ENCODE measurements at regions not wholly inside any gene's neighbourhood (a gene's known extent, or its start where the extent isn't known, plus 50 kb on each side); places are given as distances from the start of the nearest gene placed in this dataset.

DNA sequence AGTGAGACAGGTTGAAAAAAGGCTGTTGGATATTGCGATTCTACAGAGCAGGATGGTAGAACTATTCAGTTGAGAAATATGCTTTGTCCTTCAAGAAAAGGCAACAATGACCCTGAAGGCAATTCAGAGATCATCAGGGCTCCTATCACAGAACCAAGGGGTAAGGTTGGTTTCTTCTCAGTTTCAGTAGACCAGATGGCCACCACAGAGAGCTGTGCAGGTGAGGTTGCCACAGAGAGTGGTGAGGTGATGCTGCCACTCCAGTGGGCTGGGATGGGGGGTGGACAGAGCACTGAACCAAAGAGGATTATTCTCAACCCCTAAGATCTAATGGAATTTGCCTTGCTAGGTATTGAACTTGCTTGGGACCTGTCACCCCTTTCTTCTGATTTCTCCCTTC, 64.6 kb upstream of the ZBTB7C start:
- Histone ChIP-seq H3K27ac (no peak overlapping the region), H3K4me3 (no peak overlapping the region), H3K27me3 (no peaks in the 10 kb centered on the region), H3K4me1 (peaks cover 0 to 6% (median 2%) of the 10 kb centered on the region in 4 donors), H3K9me3 (no peaks in the 10 kb centered on the region), H3K36me3 (no peaks in the 10 kb centered on the region)
- intact Hi-C loops (cut with DNase I), result loop anchor here in 1 of 2 donors (5.0 to 10.0 kb wide), 2 partner anchors 61 to 193 kb away; partner anchors contain the start of gene CTIF
- DNase-seq (no peak), ATAC-seq (no peak)
- no peak for TF ChIP-seq POLR2A (IDR thresholded peaks at IDR 0.05)
- TF ChIP-seq, protein P1, sequence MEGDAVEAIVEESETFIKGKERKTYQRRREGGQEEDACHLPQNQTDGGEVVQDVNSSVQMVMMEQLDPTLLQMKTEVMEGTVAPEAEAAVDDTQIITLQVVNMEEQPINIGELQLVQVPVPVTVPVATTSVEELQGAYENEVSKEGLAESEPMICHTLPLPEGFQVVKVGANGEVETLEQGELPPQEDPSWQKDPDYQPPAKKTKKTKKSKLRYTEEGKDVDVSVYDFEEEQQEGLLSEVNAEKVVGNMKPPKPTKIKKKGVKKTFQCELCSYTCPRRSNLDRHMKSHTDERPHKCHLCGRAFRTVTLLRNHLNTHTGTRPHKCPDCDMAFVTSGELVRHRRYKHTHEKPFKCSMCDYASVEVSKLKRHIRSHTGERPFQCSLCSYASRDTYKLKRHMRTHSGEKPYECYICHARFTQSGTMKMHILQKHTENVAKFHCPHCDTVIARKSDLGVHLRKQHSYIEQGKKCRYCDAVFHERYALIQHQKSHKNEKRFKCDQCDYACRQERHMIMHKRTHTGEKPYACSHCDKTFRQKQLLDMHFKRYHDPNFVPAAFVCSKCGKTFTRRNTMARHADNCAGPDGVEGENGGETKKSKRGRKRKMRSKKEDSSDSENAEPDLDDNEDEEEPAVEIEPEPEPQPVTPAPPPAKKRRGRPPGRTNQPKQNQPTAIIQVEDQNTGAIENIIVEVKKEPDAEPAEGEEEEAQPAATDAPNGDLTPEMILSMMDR (IDR thresholded peaks at IDR 0.05), result no peak
- WGBS (ENCODE audit: insufficient coverage, low coverage, low lambda C conversion rate, missing lambda C conversion rate), result 100% methylated on average over 1 of the region's 1 CpG

DNA sequence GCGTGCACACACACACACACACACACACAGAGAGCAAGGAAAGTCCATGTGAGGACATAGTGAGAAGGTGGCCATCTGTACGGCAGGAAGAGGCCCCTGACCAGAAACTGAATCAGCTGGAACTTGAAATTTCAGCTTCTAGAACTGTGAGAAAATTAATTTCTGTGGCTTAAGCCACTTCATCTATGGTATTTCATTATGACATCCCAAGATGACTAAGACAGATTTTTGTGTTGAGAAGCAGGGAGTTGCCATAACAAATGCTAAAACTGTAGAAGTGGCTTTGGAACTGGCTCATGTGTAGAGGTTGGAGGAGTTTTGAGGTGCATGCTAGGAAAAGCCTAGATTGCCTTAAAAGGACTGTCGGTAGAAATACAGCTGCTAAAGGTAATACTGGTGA, 63.4 kb upstream of the ZBTB7C start:
- WGBS (ENCODE audit: insufficient coverage, low coverage, low lambda C conversion rate, missing lambda C conversion rate), result 100% methylated on average over 2 of the region's 3 CpGs
- H3K27me3 ChIP-seq, result no peaks in the 10 kb centered on the region
- intact Hi-C loops (cut with DNase I), result loop anchor here in 1 of 2 donors (5.0 to 10.0 kb wide), 2 partner anchors 62 to 195 kb away; partner anchors contain the start of gene CTIF
- DNase-seq (no peak), ATAC-seq (no peak)
- no peak overlapping the region for H3K27ac ChIP-seq
- H3K4me3 ChIP-seq, result no peak overlapping the region
- H3K9me3 ChIP-seq, result no peaks in the 10 kb centered on the region
- H3K4me1 ChIP-seq, result peaks cover 0 to 6% (median 2%) of the 10 kb centered on the region in 4 donors
- TF ChIP-seq, protein P1 (IDR thresholded peaks at IDR 0.05), result no peak
- no peaks in the 10 kb centered on the region for H3K36me3 ChIP-seq

DNA sequence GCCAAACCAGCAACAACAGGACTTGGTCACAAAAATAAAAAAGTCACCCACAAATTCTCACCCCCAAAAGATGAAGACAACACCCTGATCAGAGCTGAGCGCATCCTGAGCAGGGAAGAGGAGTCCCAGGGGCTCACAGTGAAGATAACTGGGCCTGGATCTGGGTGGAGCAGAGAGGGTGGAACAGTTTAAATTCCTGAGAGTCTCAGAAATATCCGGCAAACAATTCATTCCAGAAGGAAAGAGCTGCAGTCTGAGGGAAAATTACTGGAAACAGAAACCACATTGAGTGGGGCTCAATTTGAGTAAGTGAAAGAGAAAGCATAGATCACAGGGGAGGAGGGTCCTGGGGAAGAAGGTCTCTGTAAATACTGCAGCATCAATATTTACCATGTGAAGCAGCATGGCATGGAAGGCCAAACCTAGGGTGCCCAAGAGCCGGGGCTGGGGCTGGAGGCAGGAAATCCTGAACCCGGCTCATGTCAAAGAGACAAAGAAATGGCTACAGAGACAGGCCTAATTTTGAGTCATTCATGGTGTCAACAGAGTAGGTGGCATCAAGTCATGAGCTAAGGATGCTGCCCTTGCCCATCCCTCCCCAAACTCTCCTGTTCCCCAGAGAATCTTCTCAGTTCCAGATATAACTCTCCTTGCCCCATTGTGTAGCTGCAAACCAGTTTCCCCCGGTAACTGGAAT, 61.4 kb upstream of the ZBTB7C start:
- Histone ChIP-seq H3K36me3 (no peaks in the 10 kb centered on the region), H3K27ac (no peak overlapping the region), H3K9me3 (no peaks in the 10 kb centered on the region), H3K4me3 (no peak overlapping the region), H3K4me1 (no peaks in the 10 kb centered on the region), H3K27me3 (no peaks in the 10 kb centered on the region)
- DNase-seq (no peak), ATAC-seq (no peak)
- 60% methylated on average over 5 of the region's 5 CpGs for WGBS (ENCODE audit: insufficient coverage, low coverage, low lambda C conversion rate, missing lambda C conversion rate)
- intact Hi-C loops (cut with DNase I), result loop anchor here in 1 of 2 donors (5.0 to 10.0 kb wide), 2 partner anchors 64 to 197 kb away; partner anchors contain the start of gene CTIF
- TF ChIP-seq, protein P1 (IDR thresholded peaks at IDR 0.05), result no peak

DNA sequence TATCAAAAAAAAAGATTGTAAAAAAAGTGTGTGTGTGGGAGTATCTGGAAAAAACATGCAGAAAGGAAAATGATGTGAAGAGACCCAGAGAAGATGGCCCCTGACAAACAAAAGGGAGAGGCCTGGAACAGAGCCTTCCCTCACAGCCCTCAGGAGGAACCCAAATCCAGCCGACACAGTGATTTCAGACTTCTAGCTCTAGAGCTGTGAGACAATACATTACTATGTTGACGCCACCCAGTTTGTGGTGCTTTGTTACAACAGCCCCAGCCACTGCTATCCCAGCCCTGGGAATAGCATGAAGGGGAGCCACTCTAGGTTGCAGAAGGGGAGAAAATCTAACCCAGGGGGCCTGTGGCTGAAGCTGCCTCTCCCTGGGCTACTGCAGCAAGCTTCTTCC, 59.0 kb upstream of the ZBTB7C start:
- intact Hi-C loops (cut with DNase I), result no loop called here
- DNase-seq (no peak), ATAC-seq (no peak)
- TF ChIP-seq, protein P1 (IDR thresholded peaks at IDR 0.05), result no peak
- TF ChIP-seq POLR2A (IDR thresholded peaks at IDR 0.05), result no peak
- Histone ChIP-seq H3K9me3 (no peaks in the 10 kb centered on the region), H3K36me3 (no peaks in the 10 kb centered on the region), H3K4me1 (no peaks in the 10 kb centered on the region), H3K4me3 (no peak overlapping the region), H3K27ac (no peak overlapping the region), H3K27me3 (no peaks in the 10 kb centered on the region)
- WGBS (ENCODE audit: insufficient coverage, low coverage, low lambda C conversion rate, missing lambda C conversion rate), result no CpG with 5 or more reads among the region's 2 CpGs

Data from right lobe of liver (tissue), 6 donors.